ENCODE measurements at regions not wholly inside any gene's neighbourhood (a gene's known extent, or its start where the extent isn't known, plus 50 kb on each side); places are given as distances from the start of the nearest gene placed in this dataset.

DNA sequence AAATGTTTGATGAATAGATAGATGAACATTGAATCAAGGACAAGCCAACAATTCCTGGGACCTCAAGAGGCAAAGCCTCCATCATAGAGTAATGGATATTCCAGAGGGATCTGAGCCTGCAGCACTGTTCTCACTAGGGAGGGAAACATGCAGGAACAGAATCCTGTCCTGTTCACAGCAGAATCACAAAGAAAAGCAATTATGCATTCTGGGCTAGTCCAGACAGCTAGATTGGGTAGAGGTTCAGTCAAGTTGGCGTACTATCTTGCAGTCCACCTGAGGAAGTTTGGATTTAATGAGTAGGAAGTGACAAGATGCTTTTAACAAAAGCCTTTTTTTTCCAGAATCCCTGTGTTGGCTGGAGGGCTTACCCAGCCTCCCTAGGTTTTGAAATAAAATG is 314.5 kb upstream of the SEMA6D start:
- no peak for DNase-seq (ENCODE audit: low read depth, low spot score)
- H3K4me3 ChIP-seq (ENCODE audit: low read length): no peak overlapping the region

DNA sequence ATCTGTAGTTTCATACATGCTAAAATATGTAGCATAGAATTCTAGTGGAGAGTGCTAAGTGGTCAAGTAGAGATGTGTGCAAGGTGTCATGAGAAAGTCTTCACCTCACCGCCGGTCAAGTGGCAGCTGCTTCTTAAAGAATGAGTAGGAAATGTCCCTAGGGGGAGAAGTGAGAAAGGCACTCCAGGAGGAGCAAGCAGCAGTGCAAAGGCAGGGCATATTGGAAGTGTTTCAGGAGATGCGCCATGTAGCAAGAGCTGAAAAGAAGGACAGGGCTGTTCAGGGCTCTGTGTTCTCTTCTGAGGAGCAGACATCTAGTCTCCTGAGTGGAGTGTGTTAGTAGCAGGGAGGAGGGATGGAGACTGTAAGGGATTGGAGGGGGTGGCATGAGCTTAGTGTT is 312.4 kb upstream of the SEMA6D start:
- no peak overlapping the region for H3K4me3 ChIP-seq (ENCODE audit: low read length)
- DNase-seq (ENCODE audit: low read depth, low spot score): no peak

DNA sequence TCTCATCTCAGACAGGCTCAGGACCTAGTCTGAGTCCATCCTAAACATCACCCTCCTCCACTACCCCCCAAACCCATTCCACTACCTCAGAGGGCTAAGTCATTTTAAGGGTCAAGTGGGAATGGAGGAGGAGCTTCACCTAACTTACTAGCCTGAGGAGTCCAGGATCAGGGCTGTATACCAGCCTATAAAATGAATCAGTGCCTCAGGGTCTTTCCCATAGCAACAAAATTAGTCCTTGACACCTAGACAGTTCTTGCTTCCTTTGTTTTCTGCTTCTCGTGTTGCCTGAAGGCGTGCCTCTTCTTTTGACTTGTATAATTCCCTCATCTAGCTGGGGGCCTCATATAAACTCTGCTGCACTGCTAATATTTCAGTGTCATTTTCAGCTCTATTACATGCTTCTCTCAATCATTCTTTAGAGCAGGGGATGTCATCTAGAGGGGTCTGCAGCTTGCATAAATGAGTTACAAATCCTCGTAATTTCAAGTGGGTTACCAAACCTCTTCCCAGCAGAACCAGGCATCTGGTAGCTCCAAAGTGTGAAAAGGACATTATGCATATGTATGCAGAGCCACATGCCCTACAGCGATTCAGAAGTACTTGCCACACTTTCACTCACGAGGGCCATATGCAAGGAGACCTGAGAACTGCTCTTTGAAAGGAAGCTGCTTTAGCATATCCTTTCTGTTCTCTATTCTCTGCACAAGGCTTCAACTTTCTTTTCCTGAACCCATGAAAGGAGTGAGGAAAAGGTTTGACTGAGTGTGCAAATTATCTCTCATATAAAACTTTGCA is 311.7 kb upstream of the SEMA6D start:
- no peak for DNase-seq (ENCODE audit: low read depth, low spot score)

GRCh38 chr15:47407692-47408091 is 309.6 kb upstream of the SEMA6D start:
- no peak overlapping the region for H3K4me3 ChIP-seq (ENCODE audit: low read length)
- no peak for DNase-seq (ENCODE audit: low read depth, low spot score)

More for the DNA sequence above, 311.7 kb upstream of the SEMA6D start:
- H3K4me3 ChIP-seq (ENCODE audit: low read length): no peak overlapping the region

GRCh38 chr15:47409038-47409437 is 308.3 kb upstream of the SEMA6D start:
- no peak overlapping the region for H3K4me3 ChIP-seq (ENCODE audit: low read length)
- DNase-seq (ENCODE audit: low read depth, low spot score): no peak

- H3K4me3 ChIP-seq (ENCODE audit: low read length): no peak overlapping the region
- DNase-seq (ENCODE audit: low read depth, low spot score): no peak
Measured at GRCh38 chr15:47409600-47409999, 307.7 kb upstream of the SEMA6D start.

DNA sequence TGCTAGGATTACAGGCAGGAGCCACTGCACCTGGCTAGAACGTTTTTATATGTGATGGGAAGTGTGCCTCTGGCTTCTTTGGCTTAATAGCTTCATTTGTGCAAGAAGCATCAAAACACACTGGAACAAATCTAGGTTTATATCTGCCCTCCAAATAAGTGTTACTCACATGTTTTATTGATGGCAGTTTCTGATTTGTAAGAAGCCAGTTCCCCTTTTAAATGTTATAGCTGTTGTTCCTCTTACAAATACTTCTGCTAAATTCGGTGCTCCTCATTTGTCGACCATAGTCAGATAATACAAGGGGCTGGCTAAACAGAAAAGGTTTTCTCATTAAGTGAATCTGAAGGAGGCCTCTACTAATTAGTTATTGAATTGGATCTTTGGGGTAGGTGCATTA is 307.1 kb upstream of the SEMA6D start:
- no peak overlapping the region for H3K4me3 ChIP-seq (ENCODE audit: low read length)
- no peak for DNase-seq (ENCODE audit: low read depth, low spot score)

DNA sequence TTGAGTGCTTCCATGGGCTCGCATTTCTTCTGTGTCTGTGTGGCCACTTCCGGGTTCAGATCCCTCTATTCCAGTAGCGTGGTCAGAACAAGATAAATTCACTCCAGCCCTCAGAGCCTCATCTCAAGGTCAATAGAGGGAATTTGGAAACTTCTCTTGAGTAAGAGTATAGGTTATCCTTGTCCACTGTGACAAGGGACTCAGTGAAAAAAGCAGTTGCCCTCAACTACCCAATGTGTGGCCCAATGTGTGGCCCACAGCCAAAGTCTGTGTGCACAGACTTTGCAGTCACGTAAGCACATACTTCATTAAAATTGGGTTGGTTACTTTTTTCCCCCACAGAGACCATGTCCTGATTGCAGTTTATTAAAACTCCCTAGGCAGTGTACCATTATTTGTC is 305.6 kb upstream of the SEMA6D start:
- no peak for DNase-seq (ENCODE audit: low read depth, low spot score)
- H3K4me3 ChIP-seq (ENCODE audit: low read length): no peak overlapping the region

GRCh38 chr15:47412136-47412535 is 305.2 kb upstream of the SEMA6D start:
- H3K4me3 ChIP-seq (ENCODE audit: low read length): no peak overlapping the region
- DNase-seq (ENCODE audit: low read depth, low spot score): no peak

DNA sequence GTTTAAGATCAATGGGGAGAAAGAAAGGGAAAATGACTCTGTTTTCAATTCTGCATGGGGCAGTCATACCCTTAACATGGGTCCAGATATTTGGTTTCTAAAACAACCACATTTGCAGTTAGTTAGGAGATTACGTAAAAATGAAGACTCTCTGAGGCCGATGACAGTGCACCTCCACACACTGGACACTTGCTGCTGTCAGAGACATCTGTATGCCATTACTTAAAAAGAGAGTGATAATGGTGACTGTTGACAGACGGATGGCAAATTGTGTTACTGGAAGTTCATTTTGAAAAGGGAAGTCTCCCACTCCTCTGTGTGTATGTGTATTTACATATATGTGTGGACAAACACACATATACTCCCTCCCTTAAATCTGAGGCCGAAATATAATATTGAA is 304.5 kb upstream of the SEMA6D start:
- DNase-seq (ENCODE audit: low read depth, low spot score): no peak
- H3K4me3 ChIP-seq (ENCODE audit: low read length): no peak overlapping the region

DNA sequence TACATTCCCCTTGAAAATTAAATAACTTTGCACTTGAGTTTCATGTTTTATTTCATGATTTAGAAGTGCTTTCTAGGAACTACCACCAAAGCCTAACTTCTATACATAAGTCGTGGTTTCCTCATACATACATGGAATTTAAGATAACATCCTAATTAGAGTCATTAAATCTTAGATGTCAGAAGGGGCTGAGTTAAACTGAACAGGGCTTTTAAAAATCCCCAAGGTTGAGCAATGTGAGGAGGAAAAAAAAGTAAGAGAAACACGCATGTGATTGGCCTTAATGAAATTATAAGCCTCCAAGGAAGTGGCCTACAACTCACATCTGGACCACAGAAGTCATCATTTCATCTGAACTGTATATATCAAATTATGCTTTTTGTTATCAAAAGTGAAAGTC is 303.1 kb upstream of the SEMA6D start:
- H3K4me3 ChIP-seq (ENCODE audit: low read length): no peak overlapping the region
- no peak for DNase-seq (ENCODE audit: low read depth, low spot score)

DNA sequence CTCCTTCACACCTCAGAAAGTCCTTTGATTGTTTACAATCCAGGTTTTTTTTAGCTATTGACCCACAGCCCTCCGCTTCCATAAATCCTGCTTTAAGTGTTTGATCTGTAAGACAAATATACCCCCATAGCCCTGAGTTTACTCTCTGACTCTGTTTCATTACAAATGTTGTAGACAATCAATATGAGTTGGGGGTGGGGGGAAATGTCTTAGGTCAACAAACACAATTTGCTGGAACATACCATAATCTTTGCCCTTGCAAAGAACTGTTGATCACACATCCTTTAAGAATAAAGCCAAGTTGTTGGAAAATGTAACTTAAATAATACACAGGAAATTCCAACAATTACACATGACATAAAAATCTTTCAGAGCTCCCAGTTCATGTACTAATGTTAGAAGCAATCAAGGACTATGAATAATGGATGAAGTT is 301.8 kb upstream of the SEMA6D start:
- DNase-seq (ENCODE audit: low read depth, low spot score): no peak
- no peak overlapping the region for H3K4me3 ChIP-seq (ENCODE audit: low read length)

DNA sequence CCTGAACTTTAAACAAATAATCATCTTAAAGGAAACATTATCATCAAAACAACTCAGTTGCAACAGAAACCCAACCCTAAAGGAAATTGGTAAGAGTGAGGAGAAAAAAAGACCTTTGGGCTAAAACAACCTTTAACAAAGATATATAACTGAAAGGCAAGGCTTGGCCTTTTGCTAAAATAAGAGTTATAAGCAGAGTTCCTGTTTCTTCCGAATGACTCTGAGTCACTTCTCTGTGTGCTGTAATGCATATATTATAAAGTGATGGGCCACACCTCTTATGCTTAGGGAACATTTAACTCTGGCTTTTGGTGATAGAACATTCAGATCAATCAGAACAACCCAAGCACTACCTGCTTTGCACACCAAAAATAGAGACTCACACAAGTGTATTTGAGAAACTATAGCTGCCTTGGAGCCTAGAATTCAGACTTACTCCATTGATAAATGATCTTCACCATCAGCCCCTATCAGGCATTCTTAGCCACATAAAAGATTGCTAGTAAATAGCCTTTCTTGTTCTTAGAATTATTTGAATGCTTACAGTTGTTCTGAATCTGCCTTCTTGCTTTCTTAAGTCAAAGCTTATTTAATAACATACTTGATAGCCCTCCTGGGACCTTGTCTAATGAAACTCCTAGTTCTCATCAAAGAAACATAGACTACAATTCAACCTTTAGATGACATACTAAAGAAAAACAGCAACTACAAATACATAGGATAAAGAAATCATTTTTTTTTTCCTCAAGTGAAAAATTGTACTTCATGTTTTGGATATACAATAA is 294.2 kb upstream of the SEMA6D start:
- no peak overlapping the region for H3K4me3 ChIP-seq (ENCODE audit: low read length)
- DNase-seq (ENCODE audit: low read depth, low spot score): no peak

DNA sequence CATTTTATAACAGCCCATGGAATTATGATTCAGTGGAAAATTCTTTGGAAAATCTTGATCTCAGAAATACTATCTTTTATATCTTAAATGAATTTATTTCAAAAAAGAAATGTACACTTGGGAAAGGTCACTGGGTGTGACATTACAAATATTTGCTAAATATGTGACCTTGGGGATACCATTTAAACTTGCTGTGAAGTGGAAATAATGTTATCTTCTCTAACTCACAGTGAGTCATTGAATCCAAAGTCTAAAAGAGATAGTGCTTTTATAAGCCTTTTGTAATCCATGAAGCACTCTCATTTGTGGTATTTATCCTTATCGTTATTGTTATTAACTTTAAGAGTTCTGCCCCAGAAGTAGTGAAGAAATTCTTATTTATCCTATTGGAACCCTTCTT is 289.8 kb upstream of the SEMA6D start:
- H3K4me3 ChIP-seq (ENCODE audit: low read length): no peak overlapping the region

GRCh38 chr15:47429376-47429775 is 287.9 kb upstream of the SEMA6D start:
- DNase-seq (ENCODE audit: low read depth, low spot score): no peak
- no peak overlapping the region for H3K4me3 ChIP-seq (ENCODE audit: low read length)

More for the DNA sequence above, 289.8 kb upstream of the SEMA6D start:
- DNase-seq (ENCODE audit: low read depth, low spot score): no peak

DNA sequence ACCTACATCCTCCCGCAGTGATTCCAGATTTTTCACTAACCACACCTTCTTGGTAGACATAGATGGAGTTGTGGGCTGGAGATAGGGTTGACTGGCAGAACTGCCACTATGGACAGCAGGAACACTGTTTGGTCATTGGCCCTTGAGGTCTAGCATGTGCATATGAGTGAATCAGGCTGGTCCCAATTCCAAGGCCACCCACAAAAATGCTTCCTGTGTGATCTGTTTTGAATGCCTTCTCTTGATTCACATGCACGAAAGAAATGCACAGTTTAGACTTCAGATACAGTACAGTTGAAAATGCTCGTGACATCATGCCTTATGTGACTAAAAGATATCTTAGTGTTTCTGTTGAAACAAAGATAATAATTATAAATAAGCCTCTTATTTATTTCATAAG is 285.8 kb upstream of the SEMA6D start:
- no peak for DNase-seq (ENCODE audit: low read depth, low spot score)
- no peak overlapping the region for H3K4me3 ChIP-seq (ENCODE audit: low read length)

DNA sequence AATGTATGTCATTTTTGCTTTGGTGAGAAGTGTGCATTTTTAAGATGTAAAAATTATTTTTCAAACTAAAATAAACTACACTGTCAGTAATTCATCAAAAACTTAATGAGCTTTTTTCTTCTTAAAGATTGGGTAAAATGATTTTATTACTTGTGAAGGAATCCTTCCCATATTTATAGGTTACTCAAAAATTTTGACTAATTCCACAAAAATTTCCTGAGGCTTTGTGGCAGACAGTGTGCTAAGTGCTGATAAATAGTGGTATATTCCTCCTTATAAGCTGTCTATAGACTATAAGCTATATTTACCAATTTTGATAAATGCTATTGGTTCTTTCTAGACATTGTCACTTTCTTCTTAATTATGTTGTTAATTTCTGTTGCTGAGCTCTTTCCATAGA is 284.5 kb upstream of the SEMA6D start:
- DNase-seq (ENCODE audit: low read depth, low spot score): no peak
- no peak overlapping the region for H3K4me3 ChIP-seq (ENCODE audit: low read length)

DNA sequence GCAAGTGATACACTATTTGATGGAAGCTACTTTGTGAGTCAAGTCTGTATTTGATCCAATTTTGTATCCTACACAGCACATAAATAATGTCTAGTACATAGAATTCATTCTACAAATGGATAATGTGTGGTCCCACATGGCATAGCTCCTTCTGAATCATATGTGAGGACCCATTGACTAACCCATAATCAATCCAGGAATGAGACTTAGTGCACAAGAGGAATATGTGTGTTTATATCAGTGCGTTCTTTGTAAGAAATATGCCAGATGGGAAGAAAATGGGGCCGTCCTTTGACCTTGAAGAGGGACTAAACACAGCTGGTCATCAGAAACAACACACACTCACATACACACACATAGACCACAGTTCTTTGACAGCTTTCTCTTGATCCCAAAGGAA is 282.7 kb upstream of the SEMA6D start:
- DNase-seq (ENCODE audit: low read depth, low spot score): no peak
- no peak overlapping the region for H3K4me3 ChIP-seq (ENCODE audit: low read length)

GRCh38 chr15:47437491-47437890 is 279.8 kb upstream of the SEMA6D start:
- no peak for DNase-seq (ENCODE audit: low read depth, low spot score)
- H3K4me3 ChIP-seq (ENCODE audit: low read length): no peak overlapping the region

All from Jurkat, Clone E6-1 (cell line).